ENCODE measurements at regions not wholly inside any gene's neighbourhood (a gene's known extent, or its start where the extent isn't known, plus 50 kb on each side); places are given as distances from the start of the nearest gene placed in this dataset.

DNA sequence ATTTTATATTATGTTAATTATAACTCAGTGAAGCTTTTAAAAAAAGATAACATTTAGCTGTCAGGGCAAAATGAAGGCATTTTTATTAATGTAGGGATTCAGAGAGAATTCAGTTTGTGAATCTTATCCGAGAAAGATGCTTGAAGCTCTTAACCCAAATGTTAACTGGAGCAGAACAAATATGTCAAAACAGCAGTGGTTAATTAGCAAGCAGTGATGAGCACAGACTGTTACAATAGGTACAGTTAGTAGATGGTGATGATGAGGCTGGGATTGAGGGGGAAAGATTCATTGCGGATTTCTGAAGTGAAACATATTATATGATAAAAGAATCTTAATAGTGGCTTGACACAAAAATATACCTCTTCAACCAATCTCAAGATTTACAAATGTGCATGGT is 356.7 kb downstream of the DIRAS2 start:
- DNase-seq, result peak in 1 of 3 experiments; percentile 38

- DNase-seq, result no peak
These were observed 354.9 kb downstream of the DIRAS2 start for GRCh38 chr9:90287567-90288274.

DNA sequence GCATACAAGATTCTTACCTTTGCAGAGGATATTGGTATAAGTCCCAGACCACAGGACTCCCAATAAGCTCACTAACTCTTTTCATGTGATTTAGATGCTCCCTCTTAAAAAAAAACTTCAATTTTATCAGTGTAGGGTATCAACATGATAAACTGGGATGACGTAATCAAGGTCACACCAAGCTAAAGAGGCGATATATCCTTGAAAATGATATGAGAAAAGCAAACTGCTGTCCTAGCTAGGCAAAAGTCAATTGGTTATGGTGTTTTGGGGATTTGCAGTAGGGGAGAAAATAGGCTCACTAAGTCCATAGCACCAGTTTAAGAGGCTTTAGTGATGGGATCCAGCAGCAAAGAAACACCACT is 354.4 kb downstream of the DIRAS2 start:
- DNase-seq, result no peak

GRCh38 chr9:90290716-90291485 is 351.7 kb downstream of the DIRAS2 start:
- no peak for DNase-seq

GRCh38 chr9:90296539-90296938 is 346.1 kb downstream of the DIRAS2 start:
- DNase-seq, result peak in 2 of 3 experiments; percentile 23 to 84

GRCh38 chr9:90299968-90300367 is 342.7 kb downstream of the DIRAS2 start:
- peak in 2 of 3 experiments; percentile 21 to 63 for DNase-seq

GRCh38 chr9:90300611-90301276 is 341.9 kb downstream of the DIRAS2 start:
- DNase-seq, result peak in 2 of 3 experiments; percentile 31 to 74

DNA sequence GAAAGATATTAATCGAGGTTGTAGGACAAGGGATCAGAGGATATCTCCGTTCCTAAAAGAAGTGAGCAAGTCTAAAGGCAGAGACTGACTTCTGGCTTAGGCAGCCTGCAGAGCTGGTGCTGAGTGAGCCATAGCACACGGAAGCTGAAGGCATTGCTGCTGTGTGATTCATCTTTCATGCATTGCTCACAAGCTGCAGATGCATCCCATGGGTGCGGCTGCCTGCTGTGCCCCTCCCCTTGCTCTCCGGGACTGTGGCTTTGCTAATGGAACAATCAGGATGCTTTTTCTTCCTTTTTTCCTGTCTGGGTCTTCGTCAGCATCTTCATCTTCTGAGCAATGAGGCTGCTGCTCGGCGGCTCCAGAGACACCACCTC is 341.4 kb downstream of the DIRAS2 start:
- DNase-seq, result peak; percentile 25 to 66 (median 48)

GRCh38 chr9:90303655-90304054 is 339.0 kb downstream of the DIRAS2 start:
- DNase-seq, result no peak

- DNase-seq, result no peak
These were observed 336.5 kb downstream of the DIRAS2 start for GRCh38 chr9:90306158-90306557.

DNA sequence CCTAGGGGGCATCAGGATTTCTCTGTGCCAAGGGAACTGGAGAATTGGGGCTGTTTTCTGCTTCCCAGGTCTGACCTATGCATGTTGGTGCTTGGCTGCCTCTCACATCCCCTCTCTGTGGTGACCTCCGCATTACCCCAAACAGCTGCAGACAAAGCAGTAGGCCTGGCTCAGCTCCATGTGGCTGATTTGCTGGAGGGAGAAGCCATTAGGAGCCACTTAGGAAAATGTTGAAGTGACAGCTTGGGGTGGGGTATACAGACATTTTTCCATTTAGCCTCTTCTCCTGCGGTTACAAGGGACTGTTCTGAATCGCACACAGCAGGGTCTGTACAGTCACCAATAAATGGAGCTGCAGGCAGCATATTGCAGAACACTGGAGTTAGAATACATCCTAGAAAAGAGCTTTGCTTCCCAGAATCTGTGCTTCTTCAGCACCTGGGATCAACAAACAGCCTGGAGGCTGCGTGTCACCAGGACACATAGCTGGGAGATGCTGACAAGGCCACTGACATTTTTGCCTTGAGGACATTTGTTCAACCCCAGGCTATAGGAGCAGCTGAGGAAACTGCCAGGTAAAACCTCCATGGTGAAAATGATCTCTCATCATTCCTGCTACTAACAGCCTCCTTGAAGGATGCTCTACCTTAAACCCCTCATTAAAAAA is 335.3 kb downstream of the DIRAS2 start:
- DNase-seq, result peak; percentile 76 to 95 (median 88)

GRCh38 chr9:90307891-90308290 is 334.7 kb downstream of the DIRAS2 start:
- DNase-seq, result peak in 1 of 3 experiments; percentile 14

DNA sequence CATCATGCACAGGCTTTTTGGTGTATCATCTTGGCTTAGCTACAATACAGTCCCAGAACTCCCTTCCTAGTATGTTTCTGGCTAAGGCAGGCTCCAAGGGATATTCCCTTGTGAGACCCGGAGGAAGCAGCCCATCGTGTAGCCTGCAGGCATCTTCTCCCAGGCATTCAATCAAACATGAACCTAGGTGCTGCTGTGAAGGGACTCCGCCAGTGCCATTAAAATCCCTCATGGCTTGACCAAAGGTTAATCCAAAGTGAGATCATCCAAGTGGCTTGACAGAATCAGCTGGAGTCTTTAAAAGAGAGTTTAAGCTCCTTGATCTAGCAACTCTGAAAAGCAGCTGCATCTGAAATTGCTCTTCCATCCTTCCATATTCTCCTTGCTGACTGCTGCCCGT is 333.9 kb downstream of the DIRAS2 start:
- DNase-seq, result no peak

DNA sequence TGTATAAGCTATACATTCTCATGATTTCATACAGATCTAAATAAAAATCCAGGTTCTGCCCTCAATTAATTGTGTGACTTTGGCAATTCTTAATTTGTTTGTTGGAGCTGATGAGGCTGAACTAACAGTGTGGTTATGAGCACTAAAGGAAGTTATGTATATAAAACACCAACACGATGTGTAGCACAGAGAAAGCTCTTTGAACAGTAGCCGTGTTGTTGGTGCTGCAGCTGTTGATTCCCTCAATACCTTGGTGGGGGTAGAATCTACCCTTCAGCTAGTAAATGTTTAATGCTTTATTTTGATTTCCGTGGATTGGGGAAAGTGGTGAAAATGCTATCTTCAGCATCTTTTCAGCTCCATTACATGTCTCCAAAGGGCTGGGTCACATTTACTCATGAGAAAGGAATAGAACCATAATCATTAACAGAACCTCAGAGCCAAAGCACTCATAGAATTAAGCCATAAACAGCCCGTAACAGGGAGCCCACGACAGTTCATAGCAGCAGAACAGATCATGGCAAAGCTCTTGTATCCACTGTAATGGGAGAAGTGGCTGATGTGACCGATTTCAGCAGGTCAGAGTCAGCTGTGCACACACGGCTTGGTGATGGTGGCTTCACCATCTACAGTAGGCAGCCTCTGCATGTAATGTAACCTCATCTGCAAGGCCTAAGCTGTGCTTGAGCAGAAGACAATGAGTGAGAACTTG is 332.7 kb downstream of the DIRAS2 start:
- DNase-seq, result no peak

DNA sequence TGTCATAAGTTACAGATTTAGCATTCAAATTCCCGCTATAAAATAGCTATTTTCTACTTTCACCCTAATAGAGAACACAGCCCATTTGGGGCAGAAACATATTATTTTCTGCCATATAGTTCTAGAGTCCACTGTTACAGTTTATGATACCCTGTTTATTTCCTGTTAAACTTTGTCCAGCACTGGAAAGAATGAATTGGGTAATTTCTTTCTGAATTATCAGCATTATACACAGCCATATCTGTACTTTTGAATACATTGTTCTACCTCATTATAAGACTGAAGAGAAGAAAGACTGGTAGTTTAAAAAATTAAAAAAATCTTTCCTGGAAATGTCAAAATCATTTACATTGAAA is 332.1 kb downstream of the DIRAS2 start:
- no peak for DNase-seq

DNA sequence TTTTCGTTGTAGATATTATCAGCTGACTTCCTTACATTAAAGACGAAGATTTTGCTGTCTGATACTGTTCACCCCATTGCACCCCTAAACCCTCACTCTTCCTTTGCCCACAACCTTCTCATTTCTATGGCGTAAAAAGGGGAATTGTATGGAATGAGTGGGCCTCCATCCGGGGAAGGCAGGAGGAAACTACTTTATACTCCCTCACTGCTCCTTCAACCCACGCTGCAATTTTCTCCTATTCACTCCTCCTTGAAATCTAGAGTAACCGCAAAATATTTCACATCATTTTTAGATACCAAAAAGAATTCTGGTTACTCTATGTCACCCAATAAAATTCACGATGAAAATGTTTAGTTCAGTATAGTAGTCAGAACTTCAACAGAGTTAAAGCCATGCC is 330.8 kb downstream of the DIRAS2 start:
- DNase-seq, result no peak

- DNase-seq, result no peak
These were observed 320.3 kb downstream of the DIRAS2 start for GRCh38 chr9:90322296-90322695.

DNA sequence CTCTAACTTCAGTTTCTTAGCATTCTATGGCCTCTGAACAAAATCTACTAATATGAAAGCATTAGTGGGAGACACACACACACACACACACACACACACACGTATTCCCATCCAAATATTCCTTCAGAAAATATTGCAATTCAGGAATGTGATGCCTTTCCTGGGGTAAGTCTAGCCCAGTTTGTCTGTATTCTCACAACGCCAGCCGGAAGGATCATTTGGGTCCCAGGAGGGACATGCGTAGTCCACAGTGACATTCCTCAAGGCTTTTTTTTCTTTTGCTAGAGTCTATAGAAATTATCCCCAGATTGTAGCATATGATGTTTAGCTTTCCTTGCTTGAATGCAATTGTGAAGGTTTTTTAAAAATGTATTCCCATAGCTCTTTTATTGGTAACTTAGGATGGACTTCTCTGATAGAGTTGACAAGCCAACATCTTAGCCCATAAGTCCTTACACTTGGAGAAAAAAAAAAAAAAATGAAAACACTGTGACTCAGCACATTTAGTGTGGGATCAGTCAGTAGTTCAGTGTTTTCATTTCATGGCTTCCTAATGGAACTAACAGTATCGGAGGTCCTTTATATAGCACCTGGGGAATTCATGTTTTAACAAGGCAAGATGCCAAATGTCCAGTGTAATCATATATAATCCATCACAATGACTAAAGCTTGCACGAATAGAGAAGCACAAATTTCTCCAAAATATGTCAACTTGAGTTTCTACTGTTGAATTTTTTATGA is 316.5 kb downstream of the DIRAS2 start:
- DNase-seq, result no peak

DNA sequence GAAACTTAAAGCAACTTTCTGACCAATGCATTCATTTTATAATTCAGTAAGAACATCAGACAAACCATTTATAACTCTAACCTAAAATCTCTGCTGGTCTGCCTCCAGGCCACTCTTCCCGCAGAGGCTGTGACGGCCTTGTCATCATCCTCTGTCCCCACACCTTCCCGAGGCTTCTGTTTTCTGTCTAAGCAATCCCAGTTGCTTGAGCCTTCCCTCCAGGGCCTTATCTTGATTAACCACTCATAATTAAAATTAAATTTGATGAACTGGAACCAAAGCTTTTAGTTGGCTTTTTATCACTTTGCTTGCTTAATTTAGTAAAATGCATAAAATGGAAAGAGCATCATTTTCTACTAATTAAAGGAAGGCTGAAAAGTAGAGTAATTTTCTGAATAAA is 312.4 kb downstream of the DIRAS2 start:
- no peak for DNase-seq

DNA sequence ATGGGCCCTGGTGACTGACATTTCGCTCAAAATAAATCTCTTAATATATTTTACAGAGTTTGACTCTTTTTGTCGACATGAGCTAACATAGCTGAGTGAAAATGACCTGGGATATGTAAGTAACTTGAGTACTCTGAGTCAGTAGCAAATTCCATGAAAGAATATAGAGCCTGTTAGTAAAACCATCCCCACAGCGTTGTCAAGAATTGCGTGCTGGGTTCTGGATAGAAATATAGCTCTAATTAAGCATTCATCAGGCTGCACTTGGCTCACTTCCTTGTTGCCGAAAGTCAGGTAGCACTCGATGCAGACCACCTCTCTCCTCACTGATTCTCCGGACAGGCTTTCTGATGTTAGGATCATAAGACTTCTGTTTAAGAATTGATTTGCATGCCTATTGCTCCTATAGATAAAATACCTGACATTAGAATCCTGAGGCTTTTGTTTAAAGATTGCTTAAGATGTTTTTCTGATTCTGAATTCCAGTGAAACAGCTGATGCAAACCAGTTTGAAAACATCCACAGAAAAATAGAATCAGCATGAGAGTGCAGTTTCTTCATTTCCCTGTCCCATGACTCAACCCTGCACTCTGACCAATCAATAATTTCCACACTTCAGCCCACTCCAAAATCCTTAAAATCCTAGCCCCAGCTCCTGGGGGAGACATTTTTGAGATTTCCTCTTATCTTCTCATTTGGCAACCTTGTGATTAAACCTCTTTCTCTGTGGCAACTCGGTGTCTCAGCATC is 310.6 kb downstream of the DIRAS2 start:
- DNase-seq, result no peak

GRCh38 chr9:90333226-90333625 is 309.4 kb downstream of the DIRAS2 start:
- DNase-seq, result no peak

Measured in NCI-H1417 (cell line).